WERI-Rb-1 (cell line): ENCODE measurements at regions not wholly inside any gene's neighbourhood (a gene's known extent, or its start where the extent isn't known, plus 50 kb on each side); places are given as distances from the start of the nearest gene placed in this dataset.

Experiments used
- DNase-seq: peaks from one replicate; pipeline ENCODE4 v3.0.0-alpha.2; 2020
- H3K27ac ChIP-seq: fragments of 250-450 bp; sonication (Bioruptor Pico); 2 replicates; pipeline ENCODE4 v1.5.1; 2020; ENCODE audit warnings: mild to moderate bottlenecking, moderate library complexity
- H3K27me3 ChIP-seq: fragments of 250-450 bp; sonication (Bioruptor Pico); 2 replicates; pipeline ENCODE4 v1.5.1; 2021; ENCODE audit warnings: mild to moderate bottlenecking, low read depth, moderate library complexity; ENCODE audit not compliant: insufficient read depth, severe bottlenecking
- H3K36me3 ChIP-seq: fragments of 250-450 bp; sonication (Bioruptor Pico); 2 replicates; pipeline ENCODE4 v1.5.1; 2020; ENCODE audit warnings: mild to moderate bottlenecking, moderate library complexity
- H3K4me3 ChIP-seq: 2 replicates; pipeline ENCODE4 v1.5.1; 2011; ENCODE audit warnings: low read depth, mild to moderate bottlenecking, control low read depth, low read length
- H3K9me3 ChIP-seq: fragments of 250-450 bp; sonication (Bioruptor Pico); 2 replicates; pipeline ENCODE4 v1.5.1; 2021; ENCODE audit warnings: mild to moderate bottlenecking, moderate library complexity; ENCODE audit not compliant: severe bottlenecking
- CTCF ChIP-seq: IDR thresholded peaks from 2 replicates; pipeline ENCODE4 v1.5.1; 2011; ENCODE audit warnings: low read depth, mild to moderate bottlenecking, control low read depth, inconsistent platforms, low read length

GRCh38 chr9:714675-715074 is 126.8 kb upstream of the DMRT1 start:
- Histone ChIP-seq H3K27ac (no peak overlapping the region), H3K36me3 (peaks cover 38% of the 10 kb centered on the region), H3K9me3 (no peaks in the 10 kb centered on the region), H3K27me3 (no peaks in the 10 kb centered on the region), H3K4me3 (no peak overlapping the region)
- no peak for TF ChIP-seq CTCF
- no peak for DNase-seq

- TF ChIP-seq CTCF = no peak
- DNase-seq = no peak
- H3K36me3 ChIP-seq = peaks cover 38% of the 10 kb centered on the region
- no peaks in the 10 kb centered on the region for H3K27me3 ChIP-seq
- H3K27ac ChIP-seq = no peak overlapping the region
- no peaks in the 10 kb centered on the region for H3K9me3 ChIP-seq
- no peak overlapping the region for H3K4me3 ChIP-seq
Observed at GRCh38 chr9:715300-715699, 126.2 kb upstream of the DMRT1 start.

GRCh38 chr9:715743-716400 is 125.6 kb upstream of the DMRT1 start:
- peaks cover 35% of the 10 kb centered on the region for H3K36me3 ChIP-seq
- DNase-seq = no peak
- no peaks in the 10 kb centered on the region for H3K27me3 ChIP-seq
- H3K4me3 ChIP-seq = no peak overlapping the region
- TF ChIP-seq CTCF = no peak
- H3K27ac ChIP-seq = no peak overlapping the region
- H3K9me3 ChIP-seq = no peaks in the 10 kb centered on the region

- H3K27me3 ChIP-seq = no peaks in the 10 kb centered on the region
- peaks cover 17% of the 10 kb centered on the region; the same call in 1 of the 2 replicates for H3K36me3 ChIP-seq
- no peaks in the 10 kb centered on the region for H3K9me3 ChIP-seq
- H3K27ac ChIP-seq = no peak overlapping the region
- no peak for DNase-seq
- H3K4me3 ChIP-seq = no peak overlapping the region
- TF ChIP-seq CTCF = no peak
Observed at GRCh38 chr9:717722-718121, 123.8 kb upstream of the DMRT1 start.

- Histone ChIP-seq H3K27ac (no peak overlapping the region), H3K27me3 (no peaks in the 10 kb centered on the region), H3K36me3 (peaks cover 6% of the 10 kb centered on the region), H3K4me3 (no peak overlapping the region), H3K9me3 (no peaks in the 10 kb centered on the region)
- TF ChIP-seq CTCF = no peak
- no peak for DNase-seq
Observed at GRCh38 chr9:720239-720881, 121.1 kb upstream of the DMRT1 start.
